Stimulated activated naive CD8-positive, alpha-beta T cell treated with anti-CD3 and anti-CD28 coated beads, Interleukin-15, Interleukin-2, amounts not matched to agents 100 ng/mL and 50 ng/mL, for 24 hours (primary cell): ENCODE measurements at regions not wholly inside any gene's neighbourhood (a gene's known extent, or its start where the extent isn't known, plus 50 kb on each side); places are given as distances from the start of the nearest gene placed in this dataset.
"Not testable (repeated sequence)": the region's sequence is repeated elsewhere in the genome, so short reads cannot be mapped to it uniquely, and the experiment has no call there.

ENCODE experiments used
- H3K27ac Mint-ChIP-seq: one replicate; pipeline ENCODE4 v1.8.0; 2021; ENCODE audit warnings: mild to moderate bottlenecking, mixed read lengths
- H3K27me3 Mint-ChIP-seq: one replicate; pipeline ENCODE4 v1.8.0; 2021; ENCODE audit warnings: mixed read lengths
- H3K36me3 Mint-ChIP-seq: one replicate; pipeline ENCODE4 v1.8.0; 2021; ENCODE audit warnings: low read depth, mixed read lengths
- H3K4me1 Mint-ChIP-seq: one replicate; pipeline ENCODE4 v1.8.0; 2021; ENCODE audit warnings: low read depth, mixed read lengths
- H3K4me3 Mint-ChIP-seq: one replicate; pipeline ENCODE4 v1.8.0; 2021; ENCODE audit warnings: mild to moderate bottlenecking, mixed read lengths
- H3K9me3 Mint-ChIP-seq: one replicate; pipeline ENCODE4 v1.8.0; 2021; ENCODE audit warnings: mixed read lengths

GRCh38 chr4:173758132-173758531, 228.1 kb upstream of the HAND2 start:
- no peak overlapping the region for H3K27ac Mint-ChIP-seq
- no peaks in the 10 kb centered on the region for H3K36me3 Mint-ChIP-seq
- H3K4me1 Mint-ChIP-seq: no peaks in the 10 kb centered on the region
- no peaks in the 10 kb centered on the region for H3K9me3 Mint-ChIP-seq
- H3K4me3 Mint-ChIP-seq: no peak overlapping the region
- no peaks in the 10 kb centered on the region for H3K27me3 Mint-ChIP-seq

GRCh38 chr4:173753408-173753807, 223.4 kb upstream of the HAND2 start:
- H3K4me3 Mint-ChIP-seq: no peak overlapping the region
- no peaks in the 10 kb centered on the region for H3K27me3 Mint-ChIP-seq
- H3K36me3 Mint-ChIP-seq: no peaks in the 10 kb centered on the region
- H3K27ac Mint-ChIP-seq: no peak overlapping the region
- H3K9me3 Mint-ChIP-seq: no peaks in the 10 kb centered on the region
- H3K4me1 Mint-ChIP-seq: no peaks in the 10 kb centered on the region

GRCh38 chr4:173752610-173753230, 222.7 kb upstream of the HAND2 start:
- Mint-ChIP-seq H3K4me1 (no peaks in the 10 kb centered on the region), H3K4me3 (no peak overlapping the region), H3K9me3 (no peaks in the 10 kb centered on the region), H3K36me3 (no peaks in the 10 kb centered on the region), H3K27me3 (no peaks in the 10 kb centered on the region), H3K27ac (no peak overlapping the region)

GRCh38 chr4:173748353-173748752, 218.3 kb upstream of the HAND2 start:
- Mint-ChIP-seq H3K27me3 (no peaks in the 10 kb centered on the region), H3K36me3 (no peaks in the 10 kb centered on the region), H3K4me1 (no peaks in the 10 kb centered on the region), H3K4me3 (no peak overlapping the region), H3K9me3 (no peaks in the 10 kb centered on the region), H3K27ac (no peak overlapping the region)

- H3K4me3 Mint-ChIP-seq: no peak overlapping the region
- no peak overlapping the region for H3K27ac Mint-ChIP-seq
- no peaks in the 10 kb centered on the region for H3K4me1 Mint-ChIP-seq
- H3K9me3 Mint-ChIP-seq: no peaks in the 10 kb centered on the region
- no peaks in the 10 kb centered on the region for H3K36me3 Mint-ChIP-seq
- H3K27me3 Mint-ChIP-seq: no peaks in the 10 kb centered on the region
Measured at GRCh38 chr4:173747537-173748257, 217.7 kb upstream of the HAND2 start.

GRCh38 chr4:173746424-173746823, 216.4 kb upstream of the HAND2 start:
- no peaks in the 10 kb centered on the region for H3K27me3 Mint-ChIP-seq
- no peaks in the 10 kb centered on the region for H3K36me3 Mint-ChIP-seq
- H3K9me3 Mint-ChIP-seq: no peaks in the 10 kb centered on the region
- H3K4me1 Mint-ChIP-seq: no peaks in the 10 kb centered on the region
- no peak overlapping the region for H3K4me3 Mint-ChIP-seq
- no peak overlapping the region for H3K27ac Mint-ChIP-seq

- Mint-ChIP-seq H3K27ac (no peak overlapping the region), H3K36me3 (no peaks in the 10 kb centered on the region), H3K9me3 (no peaks in the 10 kb centered on the region), H3K4me3 (no peak overlapping the region), H3K27me3 (no peaks in the 10 kb centered on the region), H3K4me1 (no peaks in the 10 kb centered on the region)
Measured at GRCh38 chr4:173745765-173746164, 215.7 kb upstream of the HAND2 start.

- Mint-ChIP-seq H3K4me1 (no peaks in the 10 kb centered on the region), H3K4me3 (no peak overlapping the region), H3K27me3 (no peaks in the 10 kb centered on the region), H3K9me3 (no peaks in the 10 kb centered on the region), H3K27ac (no peak overlapping the region), H3K36me3 (no peaks in the 10 kb centered on the region)
Measured at GRCh38 chr4:173736840-173737239, 206.8 kb upstream of the HAND2 start.

GRCh38 chr4:173735585-173735984, 205.6 kb upstream of the HAND2 start:
- Mint-ChIP-seq H3K27me3 (no peaks in the 10 kb centered on the region), H3K36me3 (no peaks in the 10 kb centered on the region), H3K4me1 (no peaks in the 10 kb centered on the region), H3K9me3 (no peaks in the 10 kb centered on the region), H3K4me3 (no peak overlapping the region), H3K27ac (no peak overlapping the region)

GRCh38 chr4:173735049-173735448, 205.0 kb upstream of the HAND2 start:
- Mint-ChIP-seq H3K27ac (no peak overlapping the region), H3K27me3 (no peaks in the 10 kb centered on the region), H3K4me3 (no peak overlapping the region), H3K4me1 (no peaks in the 10 kb centered on the region), H3K9me3 (no peaks in the 10 kb centered on the region), H3K36me3 (no peaks in the 10 kb centered on the region)

GRCh38 chr4:173731257-173731656, 201.2 kb upstream of the HAND2 start:
- no peak overlapping the region for H3K27ac Mint-ChIP-seq
- peaks cover 4% of the 10 kb centered on the region for H3K9me3 Mint-ChIP-seq
- H3K4me1 Mint-ChIP-seq: no peaks in the 10 kb centered on the region
- H3K36me3 Mint-ChIP-seq: no peaks in the 10 kb centered on the region
- H3K27me3 Mint-ChIP-seq: no peaks in the 10 kb centered on the region
- no peak overlapping the region for H3K4me3 Mint-ChIP-seq

GRCh38 chr4:173722075-173722474, 192.0 kb upstream of the HAND2 start:
- Mint-ChIP-seq H3K36me3 (no peaks in the 10 kb centered on the region), H3K9me3 (peaks cover 28% of the 10 kb centered on the region), H3K27ac (no peak overlapping the region), H3K4me1 (no peaks in the 10 kb centered on the region), H3K4me3 (no peak overlapping the region), H3K27me3 (no peaks in the 10 kb centered on the region)

- H3K9me3 Mint-ChIP-seq: peaks cover 33% of the 10 kb centered on the region
- not testable (repeated sequence) for H3K4me3 Mint-ChIP-seq, H3K36me3 Mint-ChIP-seq, H3K4me1 Mint-ChIP-seq, H3K27ac Mint-ChIP-seq, H3K27me3 Mint-ChIP-seq
Measured at GRCh38 chr4:173718504-173718903, 188.5 kb upstream of the HAND2 start.

GRCh38 chr4:173717581-173717980, 187.6 kb upstream of the HAND2 start:
- H3K27me3 Mint-ChIP-seq: no peaks in the 10 kb centered on the region
- H3K4me3 Mint-ChIP-seq: no peak overlapping the region
- H3K36me3 Mint-ChIP-seq: no peaks in the 10 kb centered on the region
- no peak overlapping the region for H3K27ac Mint-ChIP-seq
- no peaks in the 10 kb centered on the region for H3K4me1 Mint-ChIP-seq
- peaks cover 33% of the 10 kb centered on the region for H3K9me3 Mint-ChIP-seq

- no peak overlapping the region for H3K27ac Mint-ChIP-seq
- H3K27me3 Mint-ChIP-seq: no peaks in the 10 kb centered on the region
- no peak overlapping the region for H3K4me3 Mint-ChIP-seq
- peaks cover 22% of the 10 kb centered on the region for H3K9me3 Mint-ChIP-seq
- no peaks in the 10 kb centered on the region for H3K36me3 Mint-ChIP-seq
- no peaks in the 10 kb centered on the region for H3K4me1 Mint-ChIP-seq
Measured at GRCh38 chr4:173714456-173714855, 184.4 kb upstream of the HAND2 start.

GRCh38 chr4:173713026-173713425, 183.0 kb upstream of the HAND2 start:
- Mint-ChIP-seq H3K27ac (no peak overlapping the region), H3K4me1 (no peaks in the 10 kb centered on the region), H3K9me3 (peaks cover 10% of the 10 kb centered on the region), H3K27me3 (no peaks in the 10 kb centered on the region), H3K36me3 (no peaks in the 10 kb centered on the region), H3K4me3 (no peak overlapping the region)
